ENCODE measurements at regions not wholly inside any gene's neighbourhood (a gene's known extent, or its start where the extent isn't known, plus 50 kb on each side); places are given as distances from the start of the nearest gene placed in this dataset.

GRCh38 chr9:108467653-108468324, 388.0 kb downstream of the ACTL7B start (continued):
- no peak for TF ChIP-seq BCL3 (CRISPR knock-in tag; IDR thresholded peaks at IDR 0.05)
- TF ChIP-seq FOXJ3 (CRISPR knock-in tag; IDR thresholded peaks at IDR 0.05; ENCODE audit: borderline replicate concordance): no peak
- no peak for TF ChIP-seq ZNF501 (CRISPR knock-in tag; IDR thresholded peaks at IDR 0.05)
- no peak for TF ChIP-seq MAFF (IDR thresholded peaks at IDR 0.05; ENCODE audit: low read depth, low read length)
- no peak for TF ChIP-seq ZNF205 (CRISPR knock-in tag; IDR thresholded peaks at IDR 0.05)
- TF ChIP-seq PAXIP1 (CRISPR knock-in tag; conservative IDR thresholded peaks at IDR 0.05): peak; percentile 72
- TF ChIP-seq ZNF878 (CRISPR knock-in tag; IDR thresholded peaks at IDR 0.05): no peak
- 0 out of 2 replicates have a peak, but pooled peaks have one; percentile 27 for TF ChIP-seq ZNF343 (CRISPR knock-in tag; IDR thresholded peaks at IDR 0.05)
- TF ChIP-seq IRX3 (CRISPR knock-in tag; IDR thresholded peaks at IDR 0.05; ENCODE audit: borderline replicate concordance, low read depth): no peak
- TF ChIP-seq DZIP1 (CRISPR knock-in tag; IDR thresholded peaks at IDR 0.05): no peak
- TF ChIP-seq ATF7 (IDR thresholded peaks at IDR 0.05): no peak
- no peak for TF ChIP-seq ATF7 (CRISPR knock-in tag; IDR thresholded peaks at IDR 0.05)
- no peak for TF ChIP-seq ZSCAN12 (CRISPR knock-in tag; IDR thresholded peaks at IDR 0.05)
- no peak for TF ChIP-seq PBX2 (CRISPR knock-in tag; IDR thresholded peaks at IDR 0.05)
- TF ChIP-seq CBFB (CRISPR knock-in tag; IDR thresholded peaks at IDR 0.05): no peak
- TF ChIP-seq THAP11 (CRISPR knock-in tag; IDR thresholded peaks at IDR 0.05): peak; percentile 31; the same call in 1 of the 2 replicates
- no peak for TF ChIP-seq ZNF569 (CRISPR knock-in tag; IDR thresholded peaks at IDR 0.05; ENCODE audit: borderline replicate concordance)
- TF ChIP-seq MED8 (CRISPR knock-in tag; IDR thresholded peaks at IDR 0.05; ENCODE audit: insufficient replicate concordance): no peak
- no peak for TF ChIP-seq GLMP (CRISPR knock-in tag; IDR thresholded peaks at IDR 0.05; ENCODE audit: borderline replicate concordance)
- no peak for TF ChIP-seq GATA4 (IDR thresholded peaks at IDR 0.05; ENCODE audit: borderline replicate concordance, low read depth)
- no peak for TF ChIP-seq ZNF20 (CRISPR knock-in tag; IDR thresholded peaks at IDR 0.05)

Data from HepG2 (cell line).